Fibroblast of mammary gland (primary cell): ENCODE measurements at regions not wholly inside any gene's neighbourhood (a gene's known extent, or its start where the extent isn't known, plus 50 kb on each side); places are given as distances from the start of the nearest gene placed in this dataset.

Source experiments
- DNase-seq: peaks from one replicate; pipeline ENCODE4 v3.0.0-alpha.2; 2010; ENCODE audit warnings: low read depth
- H3K4me3 ChIP-seq: 2 replicates; pipeline ENCODE4 v1.5.1; 2011; ENCODE audit warnings: low read depth, mild to moderate bottlenecking, low read length, moderate library complexity; ENCODE audit not compliant: control insufficient read depth
- TF ChIP-seq, protein P1 (sequence below): conservative IDR thresholded peaks from 2 replicates; pipeline ENCODE4 v1.5.1; 2011; ENCODE audit warnings: low read depth, low read length, inconsistent platforms; ENCODE audit not compliant: control insufficient read depth, insufficient read depth

DNA sequence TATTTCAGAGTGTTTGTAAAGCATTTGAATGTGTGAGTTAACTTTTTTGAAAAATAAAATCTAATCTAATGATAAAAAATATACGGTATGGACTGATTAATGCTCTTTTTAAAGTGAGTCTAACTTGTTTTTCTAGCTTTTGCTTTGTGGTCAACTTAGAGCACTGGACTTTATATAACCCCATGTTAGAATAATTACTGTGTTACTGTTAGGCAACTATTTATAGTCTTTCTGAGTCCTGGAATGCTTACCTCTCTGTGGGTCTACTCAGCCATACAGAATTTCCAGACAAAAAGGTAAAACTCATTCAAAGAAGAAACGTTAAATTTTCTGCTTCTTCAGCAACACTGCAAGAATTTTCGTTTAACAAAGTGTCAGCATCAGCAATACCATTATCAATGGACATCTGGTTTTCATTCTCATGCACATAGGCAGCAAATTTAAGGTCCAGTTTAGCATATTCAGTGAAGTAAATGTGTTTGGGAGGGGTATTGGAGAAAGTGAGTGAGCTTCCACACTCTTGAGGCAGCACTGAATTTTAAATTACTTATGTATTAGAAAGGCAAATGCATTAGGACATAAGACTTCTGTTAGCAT is 664.7 kb upstream of the NEGR1 start:
- no peak overlapping the region for H3K4me3 ChIP-seq
- no peak for DNase-seq
- TF ChIP-seq, protein P1, sequence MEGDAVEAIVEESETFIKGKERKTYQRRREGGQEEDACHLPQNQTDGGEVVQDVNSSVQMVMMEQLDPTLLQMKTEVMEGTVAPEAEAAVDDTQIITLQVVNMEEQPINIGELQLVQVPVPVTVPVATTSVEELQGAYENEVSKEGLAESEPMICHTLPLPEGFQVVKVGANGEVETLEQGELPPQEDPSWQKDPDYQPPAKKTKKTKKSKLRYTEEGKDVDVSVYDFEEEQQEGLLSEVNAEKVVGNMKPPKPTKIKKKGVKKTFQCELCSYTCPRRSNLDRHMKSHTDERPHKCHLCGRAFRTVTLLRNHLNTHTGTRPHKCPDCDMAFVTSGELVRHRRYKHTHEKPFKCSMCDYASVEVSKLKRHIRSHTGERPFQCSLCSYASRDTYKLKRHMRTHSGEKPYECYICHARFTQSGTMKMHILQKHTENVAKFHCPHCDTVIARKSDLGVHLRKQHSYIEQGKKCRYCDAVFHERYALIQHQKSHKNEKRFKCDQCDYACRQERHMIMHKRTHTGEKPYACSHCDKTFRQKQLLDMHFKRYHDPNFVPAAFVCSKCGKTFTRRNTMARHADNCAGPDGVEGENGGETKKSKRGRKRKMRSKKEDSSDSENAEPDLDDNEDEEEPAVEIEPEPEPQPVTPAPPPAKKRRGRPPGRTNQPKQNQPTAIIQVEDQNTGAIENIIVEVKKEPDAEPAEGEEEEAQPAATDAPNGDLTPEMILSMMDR: no peak

DNA sequence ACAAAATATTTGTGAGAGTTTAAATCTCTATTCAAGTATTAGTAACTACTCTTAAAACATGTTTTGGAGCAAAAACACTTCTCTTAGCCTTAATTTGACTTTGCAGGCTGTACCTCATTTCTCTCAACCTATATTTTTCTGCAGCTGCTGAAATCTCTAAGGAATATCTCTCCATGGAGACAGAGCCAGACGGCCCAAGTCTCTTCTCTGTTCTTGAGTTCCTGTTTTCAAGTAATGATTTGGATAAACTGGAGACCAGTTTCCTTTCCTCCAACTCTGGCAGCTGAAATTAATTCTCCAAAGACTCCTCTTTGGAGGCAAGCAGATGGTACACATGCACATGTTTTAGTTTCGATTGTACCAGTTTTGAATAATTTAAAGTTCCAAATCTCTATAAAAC is 659.7 kb upstream of the NEGR1 start:
- TF ChIP-seq, protein P1: no peak
- no peak overlapping the region for H3K4me3 ChIP-seq
- DNase-seq: no peak

DNA sequence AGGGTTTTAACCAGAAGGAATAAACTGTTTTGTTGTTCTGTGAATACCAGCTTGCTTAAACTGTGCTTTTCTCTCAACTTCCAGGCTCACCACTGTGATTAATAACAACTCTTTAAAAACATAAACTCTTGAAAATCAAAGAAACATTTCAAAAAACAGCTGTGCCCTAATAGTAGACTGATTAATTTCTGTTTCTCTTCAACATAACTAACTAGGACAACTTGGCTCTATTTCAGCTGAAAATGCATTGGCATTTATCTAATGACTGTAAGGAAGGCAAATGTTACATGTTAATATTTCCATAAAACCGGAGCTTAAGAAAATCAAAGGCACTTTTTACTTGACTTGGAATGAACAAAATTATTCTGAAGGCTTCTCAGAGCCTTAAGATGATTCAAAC is 656.1 kb upstream of the NEGR1 start:
- TF ChIP-seq, protein P1: no peak
- DNase-seq: no peak
- H3K4me3 ChIP-seq: no peak overlapping the region

DNA sequence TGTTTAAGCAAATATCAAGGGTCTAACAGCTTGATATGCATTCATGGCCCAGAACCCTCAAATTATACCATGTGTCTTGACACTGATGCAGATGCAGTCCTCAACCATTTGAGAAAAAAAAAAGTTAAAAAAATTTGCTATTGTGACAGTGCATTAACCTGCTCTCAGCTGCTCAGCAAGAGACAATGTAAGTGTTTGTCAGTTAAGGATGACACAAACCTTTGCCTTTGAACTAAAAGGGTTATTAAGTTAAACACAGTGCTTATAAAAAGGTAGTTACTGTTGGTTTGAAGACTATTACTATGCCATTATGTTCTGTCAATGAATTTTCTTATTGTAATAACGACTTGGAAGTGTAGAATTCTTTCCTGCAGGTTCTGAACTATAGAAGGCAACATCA is 655.6 kb upstream of the NEGR1 start:
- no peak overlapping the region for H3K4me3 ChIP-seq
- TF ChIP-seq, protein P1: no peak
- DNase-seq: no peak

DNA sequence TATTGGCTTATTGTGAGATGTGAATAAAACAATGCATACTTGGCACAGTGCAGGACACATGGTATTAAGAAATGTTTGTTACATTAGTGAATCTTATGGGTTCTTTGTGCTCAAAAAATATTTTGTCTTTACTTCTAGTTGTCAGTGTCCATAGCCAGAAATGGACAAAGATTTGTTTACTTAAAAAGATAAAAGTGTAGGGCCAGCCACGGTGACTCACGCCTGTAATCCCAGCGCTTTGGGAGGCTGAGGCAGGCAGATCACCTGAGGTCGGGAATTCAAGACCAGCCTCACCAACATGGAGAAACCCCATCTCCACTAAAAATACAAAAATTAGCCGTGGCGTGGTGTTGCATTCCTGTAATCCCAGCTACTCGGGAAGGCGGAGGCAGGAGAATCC is 654.6 kb upstream of the NEGR1 start:
- TF ChIP-seq, protein P1: no peak
- DNase-seq: no peak
- no peak overlapping the region for H3K4me3 ChIP-seq

DNA sequence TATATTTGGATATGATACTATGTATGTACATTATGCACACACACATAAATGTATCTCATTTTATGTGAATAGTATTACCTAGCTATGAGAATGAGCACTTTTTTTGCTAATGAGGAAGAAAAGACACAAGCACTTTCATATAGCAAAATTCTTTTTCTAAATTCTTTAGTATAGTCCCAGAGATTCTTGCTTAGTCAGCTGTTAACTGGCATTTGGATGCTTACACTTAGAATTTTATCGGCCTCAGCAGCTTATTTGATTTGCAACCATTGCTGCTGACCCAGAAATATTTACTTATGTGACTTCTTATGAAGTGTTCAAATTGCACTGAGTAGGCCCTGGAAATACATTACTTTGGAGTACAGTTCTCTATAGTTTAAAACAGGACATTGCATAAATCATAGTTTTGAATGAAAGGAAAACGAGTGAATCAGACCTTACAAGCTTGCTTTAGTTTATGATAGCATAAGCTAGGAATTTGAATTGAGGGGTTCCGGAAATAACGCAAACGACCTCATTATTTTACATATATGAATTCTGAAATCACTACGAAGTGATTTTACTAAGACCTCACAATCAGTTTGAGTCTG is 653.9 kb upstream of the NEGR1 start:
- no peak overlapping the region for H3K4me3 ChIP-seq
- DNase-seq: no peak
- TF ChIP-seq, protein P1: no peak
